ENCODE measurements at regions not wholly inside any gene's neighbourhood (a gene's known extent, or its start where the extent isn't known, plus 50 kb on each side); places are given as distances from the start of the nearest gene placed in this dataset.

- Histone ChIP-seq H3K36me3 (replicated peaks; ENCODE audit: insufficient read depth, low read length) (no peaks in the 10 kb centered on the region), H3K27me3 (replicated peaks; ENCODE audit: insufficient read depth, low read length) (no peaks in the 10 kb centered on the region), H3K4me1 (ENCODE audit: low read length) (no peaks in the 10 kb centered on the region), H3F3A (ENCODE audit: insufficient read depth, low read length) (no peaks in the 10 kb centered on the region), H3K4me2 (ENCODE audit: low read depth, low read length) (no peak overlapping the region), H3K9me2 (replicated peaks; ENCODE audit: insufficient read depth, low read length) (no peaks in the 10 kb centered on the region), H3K4me3 (ENCODE audit: low read length) (no peak overlapping the region), H4K20me1 (ENCODE audit: insufficient read depth, low read length) (no peaks in the 10 kb centered on the region), H3K9ac (ENCODE audit: low read length) (no peak overlapping the region), H3K79me2 (ENCODE audit: low read length) (no peaks in the 10 kb centered on the region), H3K9me3 (replicated peaks; ENCODE audit: insufficient read depth, low read length) (no peaks in the 10 kb centered on the region), H3K27ac (ENCODE audit: low read length) (no peak overlapping the region), H2AFZ (ENCODE audit: low read length) (no peak overlapping the region)
- TF ChIP-seq EZH2 (optimal IDR thresholded peaks at IDR 0.05; ENCODE audit: low read depth, low read length) (no peak), CTCF (IDR thresholded peaks at IDR 0.05; ENCODE audit: low read length) (no peak), EZH2phosphoT487 (IDR thresholded peaks at IDR 0.05; ENCODE audit: low read length) (no peak)
- DNase-seq = no peak
Measured at GRCh38 chr5:58116346-58116745, 343.5 kb downstream of the PLK2 start.

GRCh38 chr5:58115811-58116210 lies 344.1 kb downstream of the PLK2 start:
- TF ChIP-seq EZH2 (optimal IDR thresholded peaks at IDR 0.05; ENCODE audit: low read depth, low read length) = no peak
- TF ChIP-seq CTCF (IDR thresholded peaks at IDR 0.05; ENCODE audit: low read length) = no peak
- no peak for TF ChIP-seq EZH2phosphoT487 (IDR thresholded peaks at IDR 0.05; ENCODE audit: low read length)
- Histone ChIP-seq H4K20me1 (ENCODE audit: insufficient read depth, low read length) (no peaks in the 10 kb centered on the region), H3K27me3 (replicated peaks; ENCODE audit: insufficient read depth, low read length) (no peaks in the 10 kb centered on the region), H3K36me3 (replicated peaks; ENCODE audit: insufficient read depth, low read length) (no peaks in the 10 kb centered on the region), H3K9ac (ENCODE audit: low read length) (no peak overlapping the region), H3F3A (ENCODE audit: insufficient read depth, low read length) (no peaks in the 10 kb centered on the region), H3K79me2 (ENCODE audit: low read length) (no peaks in the 10 kb centered on the region), H3K9me2 (replicated peaks; ENCODE audit: insufficient read depth, low read length) (no peaks in the 10 kb centered on the region), H3K4me3 (ENCODE audit: low read length) (no peak overlapping the region), H3K4me2 (ENCODE audit: low read depth, low read length) (no peak overlapping the region), H3K9me3 (replicated peaks; ENCODE audit: insufficient read depth, low read length) (no peaks in the 10 kb centered on the region), H3K4me1 (ENCODE audit: low read length) (no peaks in the 10 kb centered on the region), H3K27ac (ENCODE audit: low read length) (no peak overlapping the region), H2AFZ (ENCODE audit: low read length) (no peak overlapping the region)
- DNase-seq = no peak

GRCh38 chr5:58114324-58114723 lies 345.6 kb downstream of the PLK2 start:
- no peaks in the 10 kb centered on the region for H3K27me3 ChIP-seq (replicated peaks; ENCODE audit: insufficient read depth, low read length)
- no peaks in the 10 kb centered on the region for H3K9me3 ChIP-seq (replicated peaks; ENCODE audit: insufficient read depth, low read length)
- H3K36me3 ChIP-seq (replicated peaks; ENCODE audit: insufficient read depth, low read length) = no peaks in the 10 kb centered on the region
- no peaks in the 10 kb centered on the region for H3K9me2 ChIP-seq (replicated peaks; ENCODE audit: insufficient read depth, low read length)
- no peak overlapping the region for H3K9ac ChIP-seq (ENCODE audit: low read length)
- no peak overlapping the region for H3K4me2 ChIP-seq (ENCODE audit: low read depth, low read length)
- no peak for TF ChIP-seq CTCF (IDR thresholded peaks at IDR 0.05; ENCODE audit: low read length)
- no peak for TF ChIP-seq EZH2phosphoT487 (IDR thresholded peaks at IDR 0.05; ENCODE audit: low read length)
- TF ChIP-seq EZH2 (optimal IDR thresholded peaks at IDR 0.05; ENCODE audit: low read depth, low read length) = no peak
- no peak overlapping the region for H2AFZ ChIP-seq (ENCODE audit: low read length)
- no peaks in the 10 kb centered on the region for H3K79me2 ChIP-seq (ENCODE audit: low read length)
- H3K4me1 ChIP-seq (ENCODE audit: low read length) = no peaks in the 10 kb centered on the region
- no peak for DNase-seq
- H4K20me1 ChIP-seq (ENCODE audit: insufficient read depth, low read length) = no peaks in the 10 kb centered on the region
- H3K27ac ChIP-seq (ENCODE audit: low read length) = no peak overlapping the region
- H3K4me3 ChIP-seq (ENCODE audit: low read length) = no peak overlapping the region
- H3F3A ChIP-seq (ENCODE audit: insufficient read depth, low read length) = no peaks in the 10 kb centered on the region

Data from MM.1S (cell line).